ENCODE measurements at regions not wholly inside any gene's neighbourhood (a gene's known extent, or its start where the extent isn't known, plus 50 kb on each side); places are given as distances from the start of the nearest gene placed in this dataset.

DNA sequence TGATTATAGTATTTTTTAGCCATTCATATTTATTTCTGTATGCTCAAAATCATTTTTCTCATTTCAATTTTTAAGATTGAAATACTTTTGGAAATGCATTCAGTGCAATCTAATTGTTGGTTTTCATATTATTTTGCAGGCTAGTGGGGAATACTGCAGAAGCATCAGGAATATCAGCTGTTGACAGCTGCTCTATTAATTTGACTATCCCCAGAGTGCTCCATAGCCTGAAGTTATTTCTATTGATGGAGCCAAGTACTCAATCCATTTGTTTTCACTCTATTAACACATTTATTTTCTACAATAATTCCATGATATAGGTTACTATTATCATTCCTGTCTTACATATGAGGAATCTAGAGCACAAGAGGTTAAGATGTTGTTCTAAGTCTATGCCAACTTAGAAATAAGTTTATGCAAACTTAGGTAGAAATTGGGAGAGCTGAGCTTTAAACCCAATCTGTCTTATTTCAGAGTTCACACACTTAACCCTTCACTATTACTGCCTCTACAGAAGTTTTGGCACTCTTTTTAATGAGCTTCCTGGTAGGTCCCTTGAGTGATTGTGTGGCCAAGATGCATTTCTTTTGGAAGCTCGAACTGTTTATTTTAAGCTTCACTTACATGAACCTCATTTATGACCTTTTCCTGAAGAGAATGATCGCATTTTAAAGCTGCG is 65.6 kb upstream of the PCDH18 start:
- 91% methylated on average over 3 of the region's 3 CpGs for WGBS (ENCODE audit: low lambda C conversion rate)
- no peak for TF ChIP-seq YY1 (IDR thresholded peaks at IDR 0.05; ENCODE audit: low read depth)
- TF ChIP-seq, protein P1, sequence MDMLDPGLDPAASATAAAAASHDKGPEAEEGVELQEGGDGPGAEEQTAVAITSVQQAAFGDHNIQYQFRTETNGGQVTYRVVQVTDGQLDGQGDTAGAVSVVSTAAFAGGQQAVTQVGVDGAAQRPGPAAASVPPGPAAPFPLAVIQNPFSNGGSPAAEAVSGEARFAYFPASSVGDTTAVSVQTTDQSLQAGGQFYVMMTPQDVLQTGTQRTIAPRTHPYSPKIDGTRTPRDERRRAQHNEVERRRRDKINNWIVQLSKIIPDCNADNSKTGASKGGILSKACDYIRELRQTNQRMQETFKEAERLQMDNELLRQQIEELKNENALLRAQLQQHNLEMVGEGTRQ (IDR thresholded peaks at IDR 0.05; ENCODE audit: borderline replicate concordance, low read depth, low read length), result no peak
- no peak for TF ChIP-seq TAF1 (IDR thresholded peaks at IDR 0.05; ENCODE audit: borderline replicate concordance, low read depth, low read length)
- no peak for TF ChIP-seq CHD2 (IDR thresholded peaks at IDR 0.05; ENCODE audit: low read length, partially characterized antibody)
- no peak for TF ChIP-seq FOSL2 (IDR thresholded peaks at IDR 0.05; ENCODE audit: borderline replicate concordance, low read depth)
- TF ChIP-seq RFX5 (IDR thresholded peaks at IDR 0.05; ENCODE audit: low read length), result no peak
- TF ChIP-seq FOXM1 (IDR thresholded peaks at IDR 0.05; ENCODE audit: low read depth), result no peak
- TF ChIP-seq, protein P2, sequence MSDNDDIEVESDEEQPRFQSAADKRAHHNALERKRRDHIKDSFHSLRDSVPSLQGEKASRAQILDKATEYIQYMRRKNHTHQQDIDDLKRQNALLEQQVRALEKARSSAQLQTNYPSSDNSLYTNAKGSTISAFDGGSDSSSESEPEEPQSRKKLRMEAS (IDR thresholded peaks at IDR 0.05; ENCODE audit: low read depth), result no peak
- TF ChIP-seq RCOR1 (IDR thresholded peaks at IDR 0.05; ENCODE audit: low read length), result no peak
- TF ChIP-seq POLR2AphosphoS5 (IDR thresholded peaks at IDR 0.05; ENCODE audit: low read depth, low read length), result no peak
- no peak for TF ChIP-seq NRF1 (IDR thresholded peaks at IDR 0.05; ENCODE audit: low read depth, low read length)
- no peak for TF ChIP-seq NFIC (IDR thresholded peaks at IDR 0.05; ENCODE audit: borderline replicate concordance)
- no peak for TF ChIP-seq RXRA (IDR thresholded peaks at IDR 0.05; ENCODE audit: borderline replicate concordance, low read depth)
- TF ChIP-seq FOXJ3 (CRISPR knock-in tag; IDR thresholded peaks at IDR 0.05), result no peak
- TF ChIP-seq ELF1 (IDR thresholded peaks at IDR 0.05), result no peak
- TF ChIP-seq GABPA (IDR thresholded peaks at IDR 0.05; ENCODE audit: low read depth), result no peak
- TF ChIP-seq, protein P3, sequence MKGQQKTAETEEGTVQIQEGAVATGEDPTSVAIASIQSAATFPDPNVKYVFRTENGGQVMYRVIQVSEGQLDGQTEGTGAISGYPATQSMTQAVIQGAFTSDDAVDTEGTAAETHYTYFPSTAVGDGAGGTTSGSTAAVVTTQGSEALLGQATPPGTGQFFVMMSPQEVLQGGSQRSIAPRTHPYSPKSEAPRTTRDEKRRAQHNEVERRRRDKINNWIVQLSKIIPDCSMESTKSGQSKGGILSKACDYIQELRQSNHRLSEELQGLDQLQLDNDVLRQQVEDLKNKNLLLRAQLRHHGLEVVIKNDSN (IDR thresholded peaks at IDR 0.05; ENCODE audit: borderline replicate concordance, low read depth), result no peak
- TF ChIP-seq, protein P4, sequence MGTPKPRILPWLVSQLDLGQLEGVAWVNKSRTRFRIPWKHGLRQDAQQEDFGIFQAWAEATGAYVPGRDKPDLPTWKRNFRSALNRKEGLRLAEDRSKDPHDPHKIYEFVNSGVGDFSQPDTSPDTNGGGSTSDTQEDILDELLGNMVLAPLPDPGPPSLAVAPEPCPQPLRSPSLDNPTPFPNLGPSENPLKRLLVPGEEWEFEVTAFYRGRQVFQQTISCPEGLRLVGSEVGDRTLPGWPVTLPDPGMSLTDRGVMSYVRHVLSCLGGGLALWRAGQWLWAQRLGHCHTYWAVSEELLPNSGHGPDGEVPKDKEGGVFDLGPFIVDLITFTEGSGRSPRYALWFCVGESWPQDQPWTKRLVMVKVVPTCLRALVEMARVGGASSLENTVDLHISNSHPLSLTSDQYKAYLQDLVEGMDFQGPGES (IDR thresholded peaks at IDR 0.05; ENCODE audit: low read depth, low read length), result no peak
- Histone ChIP-seq H3K9me2 (no peaks in the 10 kb centered on the region), H3K4me3 (ENCODE audit: low read depth in 2 of 2, low read length in 1 of 2) (no peak overlapping the region), H2AFZ (ENCODE audit: low read depth) (no peak overlapping the region), H3K79me2 (ENCODE audit: insufficient read depth) (no peaks in the 10 kb centered on the region), H3K4me1 (ENCODE audit: control insufficient read depth in 1 of 2, insufficient read depth in 2 of 2, low read depth in 1 of 2, low read length in 1 of 2) (peaks cover 5 to 6% of the 10 kb centered on the region in 2 experiments; a peak in 2 of 4 replicates), H3K27me3 (ENCODE audit: insufficient read depth) (no peaks in the 10 kb centered on the region), H3K9ac (no peak overlapping the region), H3K36me3 (replicated peaks in 1 of 2; ENCODE audit: control insufficient read depth in 1 of 2, insufficient read depth in 2 of 2, low read length in 1 of 2) (no peaks in the 10 kb centered on the region), H3K27ac (ENCODE audit: low read depth in 2 of 2, low read length in 1 of 2) (no peak overlapping the region), H3F3A (replicated peaks; ENCODE audit: insufficient read depth) (peaks cover 6% of the 10 kb centered on the region), H3K9me3 (no peaks in the 10 kb centered on the region), H4K20me1 (ENCODE audit: insufficient read depth) (no peaks in the 10 kb centered on the region), H3K4me2 (no peak overlapping the region)
- ChIA-PET POLR2A (no interaction called here), CTCF (interaction anchor here (1.7 kb wide), 1 partner anchor 14 kb away, joined by 7 read pairs; no protein-coding TSS in a partner anchor)
- no peak for DNase-seq
